ENCODE measurements at regions not wholly inside any gene's neighbourhood (a gene's known extent, or its start where the extent isn't known, plus 50 kb on each side); places are given as distances from the start of the nearest gene placed in this dataset.

DNA sequence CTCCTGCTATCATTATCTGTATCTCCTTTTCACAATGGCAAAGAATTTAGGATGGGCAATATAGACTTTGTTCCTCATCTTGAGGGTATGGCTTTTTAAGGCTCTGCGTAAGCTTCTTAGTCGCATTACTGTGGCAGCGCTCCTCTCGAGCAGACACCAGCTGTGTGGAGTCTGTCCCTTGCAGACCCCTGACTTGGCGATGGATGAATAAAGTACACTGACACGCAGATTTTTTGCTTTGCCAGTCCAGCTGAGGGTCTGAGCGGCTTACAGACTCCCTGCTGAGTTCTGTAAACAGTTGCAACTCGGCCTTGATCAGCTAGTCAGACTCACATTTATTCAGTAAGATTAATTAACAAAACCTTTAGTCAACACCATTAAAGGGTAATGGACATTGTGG is 390.0 kb upstream of the CNTN5 start:
- in situ Hi-C loops (cut with HindIII; ENCODE audit: low pct_ligation_motif_present, low sequenced_read_pairs), result no loop called here
- no peak overlapping the region for H3K4me3 ChIP-seq (ENCODE audit: low read depth, low read length)
- DNase-seq, result no peak
- no peaks in the 10 kb centered on the region for H3K36me3 ChIP-seq (replicated peaks)
- TF ChIP-seq, protein P1, sequence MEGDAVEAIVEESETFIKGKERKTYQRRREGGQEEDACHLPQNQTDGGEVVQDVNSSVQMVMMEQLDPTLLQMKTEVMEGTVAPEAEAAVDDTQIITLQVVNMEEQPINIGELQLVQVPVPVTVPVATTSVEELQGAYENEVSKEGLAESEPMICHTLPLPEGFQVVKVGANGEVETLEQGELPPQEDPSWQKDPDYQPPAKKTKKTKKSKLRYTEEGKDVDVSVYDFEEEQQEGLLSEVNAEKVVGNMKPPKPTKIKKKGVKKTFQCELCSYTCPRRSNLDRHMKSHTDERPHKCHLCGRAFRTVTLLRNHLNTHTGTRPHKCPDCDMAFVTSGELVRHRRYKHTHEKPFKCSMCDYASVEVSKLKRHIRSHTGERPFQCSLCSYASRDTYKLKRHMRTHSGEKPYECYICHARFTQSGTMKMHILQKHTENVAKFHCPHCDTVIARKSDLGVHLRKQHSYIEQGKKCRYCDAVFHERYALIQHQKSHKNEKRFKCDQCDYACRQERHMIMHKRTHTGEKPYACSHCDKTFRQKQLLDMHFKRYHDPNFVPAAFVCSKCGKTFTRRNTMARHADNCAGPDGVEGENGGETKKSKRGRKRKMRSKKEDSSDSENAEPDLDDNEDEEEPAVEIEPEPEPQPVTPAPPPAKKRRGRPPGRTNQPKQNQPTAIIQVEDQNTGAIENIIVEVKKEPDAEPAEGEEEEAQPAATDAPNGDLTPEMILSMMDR (IDR thresholded peaks at IDR 0.05; ENCODE audit: low read depth, low read length, missing control alignments), result no peak
- H3K27ac ChIP-seq, result no peak overlapping the region
- H3K27me3 ChIP-seq (replicated peaks), result no peaks in the 10 kb centered on the region

DNA sequence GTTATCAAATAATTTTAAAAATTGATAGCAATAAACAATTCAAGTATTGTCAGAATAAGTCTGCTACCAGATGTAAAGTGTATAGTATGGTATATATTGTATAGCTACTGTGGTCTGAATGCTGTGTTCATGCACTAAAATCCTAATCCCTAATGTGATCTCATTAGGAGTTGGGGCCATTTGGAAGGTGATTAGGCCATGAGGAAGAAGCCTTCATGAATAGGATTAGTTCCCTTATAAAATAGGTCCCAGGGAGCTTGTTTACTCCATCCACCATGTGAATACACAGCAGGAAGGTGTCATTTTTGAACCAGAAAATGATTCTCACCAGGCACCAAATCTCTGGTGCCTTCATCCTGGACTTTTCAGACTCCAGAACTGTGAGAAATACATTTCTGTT is 363.0 kb upstream of the CNTN5 start:
- TF ChIP-seq, protein P1 (IDR thresholded peaks at IDR 0.05; ENCODE audit: low read depth, low read length, missing control alignments), result no peak
- in situ Hi-C loops (cut with HindIII; ENCODE audit: low pct_ligation_motif_present, low sequenced_read_pairs), result no loop called here
- H3K36me3 ChIP-seq (replicated peaks), result no peaks in the 10 kb centered on the region

DNA sequence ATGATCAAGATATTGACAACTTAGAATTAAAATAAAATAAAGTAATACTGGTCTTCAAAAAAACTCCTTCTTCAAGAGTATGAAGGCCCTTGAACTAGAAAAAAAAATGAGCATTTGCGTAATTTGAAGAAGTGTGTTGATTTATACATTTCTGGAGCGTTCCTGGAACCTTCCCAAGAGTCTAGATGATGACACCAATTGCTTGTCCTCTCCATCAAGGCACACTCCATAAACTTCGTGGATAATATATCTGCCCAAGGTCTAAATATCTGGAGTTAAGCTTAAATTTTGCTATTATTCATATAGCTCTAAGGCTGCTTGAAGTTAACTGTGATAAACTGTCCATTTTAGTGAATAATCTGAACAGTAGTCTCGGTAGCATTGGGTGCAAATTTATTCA is 361.3 kb upstream of the CNTN5 start:
- H3K36me3 ChIP-seq (replicated peaks), result no peaks in the 10 kb centered on the region
- H3K27me3 ChIP-seq (replicated peaks), result no peaks in the 10 kb centered on the region
- TF ChIP-seq, protein P1 (IDR thresholded peaks at IDR 0.05; ENCODE audit: low read depth, low read length, missing control alignments), result no peak
- DNase-seq, result no peak
- H3K27ac ChIP-seq, result no peak overlapping the region
- in situ Hi-C loops (cut with HindIII; ENCODE audit: low pct_ligation_motif_present, low sequenced_read_pairs), result no loop called here
- no peak overlapping the region for H3K4me3 ChIP-seq (ENCODE audit: low read depth, low read length)

More for the DNA sequence above, 363.0 kb upstream of the CNTN5 start:
- Histone ChIP-seq H3K27me3 (replicated peaks) (no peaks in the 10 kb centered on the region), H3K27ac (no peak overlapping the region), H3K4me3 (ENCODE audit: low read depth, low read length) (no peak overlapping the region)
- DNase-seq, result no peak

DNA sequence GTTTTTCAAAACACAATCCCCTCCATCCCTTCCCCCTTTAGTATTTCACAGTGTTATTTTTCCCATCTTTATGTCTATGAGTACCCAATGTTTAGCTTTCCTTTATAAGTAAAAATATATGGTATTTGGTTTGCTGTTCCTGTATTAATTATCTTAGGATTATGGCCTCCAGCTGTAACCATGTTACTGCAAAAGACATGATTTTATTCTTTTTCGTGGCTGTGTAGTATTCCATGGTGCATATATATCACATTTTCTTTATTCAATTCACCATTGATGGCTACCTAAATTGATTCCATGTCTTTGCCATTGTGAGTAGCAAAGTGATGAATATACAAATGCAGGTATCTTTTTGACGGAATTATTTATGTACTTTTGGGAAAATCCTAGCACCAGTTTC is 346.4 kb upstream of the CNTN5 start:
- DNase-seq, result no peak
- TF ChIP-seq, protein P1 (IDR thresholded peaks at IDR 0.05; ENCODE audit: low read depth, low read length, missing control alignments), result no peak
- in situ Hi-C loops (cut with HindIII; ENCODE audit: low pct_ligation_motif_present, low sequenced_read_pairs), result no loop called here
- Histone ChIP-seq H3K27me3 (replicated peaks) (no peaks in the 10 kb centered on the region), H3K4me3 (ENCODE audit: low read depth, low read length) (no peak overlapping the region), H3K36me3 (replicated peaks) (no peaks in the 10 kb centered on the region), H3K27ac (no peak overlapping the region)

DNA sequence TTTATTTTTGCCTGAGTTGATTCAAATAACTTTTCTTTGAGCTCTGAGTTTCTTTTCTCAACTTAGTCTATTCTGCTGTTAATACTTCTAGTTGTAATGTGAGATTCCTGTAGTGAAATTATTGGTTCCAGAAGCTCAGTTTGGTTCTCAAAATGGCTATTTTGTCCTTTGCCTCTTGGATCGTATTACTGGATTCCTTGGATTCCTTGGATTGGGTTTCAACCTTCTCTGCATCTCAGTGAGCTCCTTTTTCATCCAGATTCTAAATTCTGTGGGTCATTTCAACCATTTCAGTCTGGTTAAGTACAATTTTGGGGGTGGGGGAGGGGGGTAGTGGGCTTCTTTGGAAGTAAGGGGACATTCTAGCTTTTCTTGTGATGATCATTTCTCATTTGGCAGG is 341.1 kb upstream of the CNTN5 start:
- Histone ChIP-seq H3K27me3 (replicated peaks) (no peaks in the 10 kb centered on the region), H3K4me3 (ENCODE audit: low read depth, low read length) (no peak overlapping the region), H3K27ac (no peak overlapping the region), H3K36me3 (replicated peaks) (no peaks in the 10 kb centered on the region)
- no peak for DNase-seq
- in situ Hi-C loops (cut with HindIII; ENCODE audit: low pct_ligation_motif_present, low sequenced_read_pairs), result no loop called here
- TF ChIP-seq, protein P1 (IDR thresholded peaks at IDR 0.05; ENCODE audit: low read depth, low read length, missing control alignments), result no peak

DNA sequence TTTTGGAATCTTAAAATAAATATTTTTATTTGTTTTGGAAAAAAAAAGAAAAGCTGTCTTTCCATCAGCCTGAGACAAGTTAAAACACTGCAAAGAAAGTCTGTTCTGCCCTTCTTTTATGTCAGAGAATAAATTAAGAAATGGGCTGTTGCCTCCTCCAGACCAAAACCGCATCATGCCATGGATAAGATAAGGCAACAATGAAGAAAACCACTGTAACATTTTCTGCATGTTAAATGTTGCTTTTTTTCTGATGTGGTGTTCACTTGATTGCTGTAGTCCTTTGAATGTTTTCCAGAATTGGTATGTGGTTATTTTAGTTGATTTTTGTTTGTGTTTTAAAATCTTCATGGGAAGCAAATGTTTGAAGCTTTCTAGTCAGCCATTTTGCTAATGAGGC is 319.2 kb upstream of the CNTN5 start:
- H3K27me3 ChIP-seq (replicated peaks), result no peaks in the 10 kb centered on the region
- in situ Hi-C loops (cut with HindIII; ENCODE audit: low pct_ligation_motif_present, low sequenced_read_pairs), result no loop called here
- no peak for DNase-seq

More for the DNA sequence above, 319.2 kb upstream of the CNTN5 start:
- H3K36me3 ChIP-seq (replicated peaks), result no peaks in the 10 kb centered on the region
- H3K27ac ChIP-seq, result no peak overlapping the region
- H3K4me3 ChIP-seq (ENCODE audit: low read depth, low read length), result no peak overlapping the region
- TF ChIP-seq, protein P1 (IDR thresholded peaks at IDR 0.05; ENCODE audit: low read depth, low read length, missing control alignments), result no peak

Data from brain microvascular endothelial cell (primary cell).